ENCODE measurements at regions not wholly inside any gene's neighbourhood (a gene's known extent, or its start where the extent isn't known, plus 50 kb on each side); places are given as distances from the start of the nearest gene placed in this dataset.

- no peak for FAIRE-seq
- BruUV-seq (replicated peaks): no TSS peak
- Histone ChIP-seq H3K9me3 (replicated peaks; ENCODE audit: control insufficient read depth, insufficient read depth, low read depth, low read length) (no peaks in the 10 kb centered on the region), H3K4me2 (ENCODE audit: insufficient read depth, low read length) (no peak overlapping the region), H3K27ac (ENCODE audit: extremely low read depth, low read depth, low read length) (no peak overlapping the region), H3K4me3 (no peak overlapping the region), H3K9me1 (ENCODE audit: control insufficient read depth, insufficient read depth, low read length) (no peaks in the 10 kb centered on the region), H4K20me1 (replicated peaks; ENCODE audit: control insufficient read depth, insufficient read depth, low read length) (no peaks in the 10 kb centered on the region), H2AFZ (ENCODE audit: low read depth, low read length) (no peak overlapping the region), H3K9ac (ENCODE audit: insufficient read depth in 1 of 2, low read depth in 2 of 2, low read length in 2 of 2) (no peak overlapping the region; a peak in 1 of 4 replicates), H3K4me1 (replicated peaks in 1 of 2; ENCODE audit: control insufficient read depth in 2 of 2, insufficient read depth in 2 of 2, low read length in 2 of 2) (no peaks in the 10 kb centered on the region), H3K27me3 (ENCODE audit: control insufficient read depth in 2 of 2, insufficient read depth in 2 of 2, low read length in 2 of 2) (no peaks in the 10 kb centered on the region), H3K79me2 (ENCODE audit: control insufficient read depth, insufficient read depth, low read length) (no peaks in the 10 kb centered on the region), H3K36me3 (ENCODE audit: control insufficient read depth, insufficient read depth, low read length) (no peaks in the 10 kb centered on the region)
- ChIA-PET POLR2A (no interaction called here), CTCF (ENCODE audit: low intra/inter-chr PET ratio) (no interaction called here)
- in situ Hi-C loops (cut with MboI) (no loop called here), intact Hi-C loops (cut with micrococcal nuclease) (no loop called here)
- 0% methylated on average over 5 of the region's 6 CpGs for WGBS (ENCODE audit: insufficient coverage, low coverage, missing lambda C conversion rate)
- TF ChIP-seq E2F6 (IDR thresholded peaks at IDR 0.05; ENCODE audit: borderline replicate concordance in 1 of 2, extremely low read depth in 1 of 2, insufficient read depth in 1 of 2, insufficient read length in 1 of 2, low read depth in 1 of 2, low read length in 1 of 2, poor library complexity in 1 of 2, severe bottlenecking in 1 of 2): no peak
- no peak for ATAC-seq
- DNase-seq (ENCODE audit: extremely low read depth in 1 of 4, low spot score in 3 of 4): no peak
Measured at GRCh38 chr20:24862606-24863005, 86.5 kb upstream of the CST7 start.

- ChIA-PET CTCF (ENCODE audit: low intra/inter-chr PET ratio) (no interaction called here), POLR2A (no interaction called here)
- TF ChIP-seq RAD51 (IDR thresholded peaks at IDR 0.05; ENCODE audit: borderline replicate concordance, low read depth) (no peak), CEBPG (CRISPR knock-in tag; IDR thresholded peaks at IDR 0.05) (no peak), CEBPG (tag; conservative IDR thresholded peaks at IDR 0.05 in 1 of 2, IDR thresholded peaks at IDR 0.05 in 1 of 2) (0 out of 4 replicates have a peak, but pooled peaks of 1 of the 2 experiments have one; percentile 10)
- Histone ChIP-seq H3K4me1 (replicated peaks in 1 of 2; ENCODE audit: control insufficient read depth in 2 of 2, insufficient read depth in 2 of 2, low read length in 2 of 2) (no peaks in the 10 kb centered on the region), H3K27me3 (ENCODE audit: control insufficient read depth in 2 of 2, insufficient read depth in 2 of 2, low read length in 2 of 2) (no peaks in the 10 kb centered on the region), H3K36me3 (ENCODE audit: control insufficient read depth, insufficient read depth, low read length) (no peaks in the 10 kb centered on the region), H3K4me3 (no peak overlapping the region), H3K9ac (ENCODE audit: insufficient read depth in 1 of 2, low read depth in 2 of 2, low read length in 2 of 2) (no peak overlapping the region), H3K79me2 (ENCODE audit: control insufficient read depth, insufficient read depth, low read length) (no peaks in the 10 kb centered on the region), H3K9me3 (replicated peaks; ENCODE audit: control insufficient read depth, insufficient read depth, low read depth, low read length) (no peaks in the 10 kb centered on the region), H4K20me1 (replicated peaks; ENCODE audit: control insufficient read depth, insufficient read depth, low read length) (no peaks in the 10 kb centered on the region), H3K4me2 (ENCODE audit: insufficient read depth, low read length) (no peak overlapping the region), H3K9me1 (ENCODE audit: control insufficient read depth, insufficient read depth, low read length) (no peaks in the 10 kb centered on the region), H2AFZ (ENCODE audit: low read depth, low read length) (no peak overlapping the region), H3K27ac (ENCODE audit: extremely low read depth, low read depth, low read length) (no peak overlapping the region)
- intact Hi-C loops (cut with micrococcal nuclease) (no loop called here), in situ Hi-C loops (cut with MboI) (no loop called here)
- no TSS peak for BruUV-seq (replicated peaks)
- DNase-seq (ENCODE audit: extremely low read depth in 1 of 4, low spot score in 3 of 4) (no peak), ATAC-seq (no peak), FAIRE-seq (no peak)
- 3% methylated on average over 2 of the region's 2 CpGs for WGBS (ENCODE audit: insufficient coverage, low coverage, missing lambda C conversion rate)
Measured at GRCh38 chr20:24863356-24863755, 85.7 kb upstream of the CST7 start.
